BLaER1 (cell line): ENCODE measurements at regions not wholly inside any gene's neighbourhood (a gene's known extent, or its start where the extent isn't known, plus 50 kb on each side); places are given as distances from the start of the nearest gene placed in this dataset.

Source experiments
- H3K27ac ChIP-seq: shearing (Covaris generic); formaldehyde crosslinking; 2 replicates; pipeline ENCODE4 v1.8.1; 2022
- H3K27me3 ChIP-seq: shearing (Covaris generic); formaldehyde crosslinking; 2 replicates; pipeline ENCODE4 v1.8.1; 2022
- H3K36me3 ChIP-seq: shearing (Covaris generic); formaldehyde crosslinking; 2 replicates; pipeline ENCODE4 v1.8.1; 2022
- H3K4me1 ChIP-seq: shearing (Covaris generic); formaldehyde crosslinking; 2 replicates; pipeline ENCODE4 v1.8.1; 2022
- H3K4me2 ChIP-seq: shearing (Covaris generic); formaldehyde crosslinking; 2 replicates; pipeline ENCODE4 v1.8.1; 2022
- H3K4me3 ChIP-seq: shearing (Covaris generic); formaldehyde crosslinking; 2 replicates; pipeline ENCODE4 v1.8.1; 2022
- H3K9ac ChIP-seq: shearing (Covaris generic); formaldehyde crosslinking; 2 replicates; pipeline ENCODE4 v1.8.1; 2022
- H3K9me3 ChIP-seq: shearing (Covaris generic); formaldehyde crosslinking; 2 replicates; pipeline ENCODE4 v1.8.1; 2022
- H4K20me1 ChIP-seq: shearing (Covaris generic); formaldehyde crosslinking; 2 replicates; pipeline ENCODE4 v1.8.1; 2022
- Cebpa-rat ChIP-seq: shearing (Covaris generic); IDR thresholded peaks from 2 replicates; pipeline ENCODE4 v1.8.1; 2022

DNA sequence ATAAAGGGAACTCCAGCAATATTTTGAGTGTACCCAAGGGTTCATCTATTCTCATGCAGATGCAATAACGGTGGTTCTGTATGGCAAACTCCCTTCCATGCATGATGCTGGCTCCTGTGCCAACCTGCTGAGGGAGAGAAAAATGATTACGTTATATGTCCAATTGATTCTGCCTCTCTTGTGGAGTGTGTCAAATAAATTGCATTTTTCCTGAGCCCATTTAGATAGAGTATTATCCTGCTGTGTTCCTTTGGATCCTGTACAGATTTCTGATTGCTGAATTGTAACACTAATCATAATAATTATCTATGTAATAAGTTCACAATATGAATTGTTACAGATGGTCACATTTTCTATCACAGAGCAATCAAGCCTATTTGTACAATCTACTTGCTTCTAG lies 821.7 kb downstream of the C4orf33 start:
- TF ChIP-seq Cebpa-rat = no peak
- Histone ChIP-seq H4K20me1 (no peaks in the 10 kb centered on the region), H3K9ac (no peak overlapping the region), H3K4me1 (peaks cover 17% of the 10 kb centered on the region), H3K27me3 (no peaks in the 10 kb centered on the region), H3K9me3 (no peaks in the 10 kb centered on the region), H3K36me3 (no peaks in the 10 kb centered on the region), H3K4me3 (no peak overlapping the region), H3K4me2 (no peak overlapping the region), H3K27ac (no peak overlapping the region)

DNA sequence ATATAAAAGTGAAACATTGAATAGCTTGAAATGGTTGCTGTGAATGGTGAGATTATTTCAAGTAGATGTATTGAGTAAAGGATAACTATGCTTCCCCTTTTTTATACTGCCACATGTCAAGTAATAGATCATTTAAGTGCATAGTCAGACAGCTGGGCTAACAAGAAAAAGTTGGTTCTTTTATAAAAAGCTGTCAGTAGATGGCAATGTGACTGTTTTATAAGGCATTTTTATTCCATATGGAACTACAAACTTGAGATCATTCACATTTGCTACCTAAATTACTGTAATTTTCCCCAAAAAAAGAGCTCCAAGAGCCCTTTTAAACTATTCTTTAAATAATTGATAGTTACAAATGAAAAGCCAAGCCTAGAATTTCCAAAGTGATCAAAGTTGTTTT lies 831.0 kb downstream of the C4orf33 start:
- no peak overlapping the region for H3K4me3 ChIP-seq
- H3K9me3 ChIP-seq = no peaks in the 10 kb centered on the region
- H3K27ac ChIP-seq = no peak overlapping the region
- H3K4me2 ChIP-seq = no peak overlapping the region
- H3K36me3 ChIP-seq = no peaks in the 10 kb centered on the region
- H4K20me1 ChIP-seq = no peaks in the 10 kb centered on the region
- H3K27me3 ChIP-seq = no peaks in the 10 kb centered on the region
- no peak overlapping the region for H3K9ac ChIP-seq
- H3K4me1 ChIP-seq = 0 out of 2 replicates have a peak, but pooled peaks cover under 1% of the 10 kb centered on the region
- no peak for TF ChIP-seq Cebpa-rat

DNA sequence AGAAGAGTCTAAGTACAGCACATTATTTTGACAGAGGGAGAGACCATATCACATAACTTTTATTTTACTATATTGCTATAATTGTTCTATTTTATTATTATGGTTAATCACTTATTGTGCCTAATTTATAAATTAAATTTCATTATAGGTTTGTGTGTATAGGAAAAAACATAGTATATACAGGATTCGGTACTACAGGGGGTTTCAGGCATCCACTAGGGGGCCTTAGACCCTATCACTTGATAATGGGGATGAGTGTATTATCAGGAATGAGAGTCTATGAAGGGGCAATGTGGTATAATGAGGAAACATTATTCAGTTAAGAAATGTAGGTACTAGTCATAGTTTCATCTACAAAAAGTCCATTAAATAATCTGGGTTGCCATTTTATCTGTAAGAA lies 833.1 kb downstream of the C4orf33 start:
- Histone ChIP-seq H3K27me3 (no peaks in the 10 kb centered on the region), H3K9me3 (no peaks in the 10 kb centered on the region), H3K4me2 (no peak overlapping the region), H3K36me3 (no peaks in the 10 kb centered on the region), H3K9ac (no peak overlapping the region), H3K4me1 (no peaks in the 10 kb centered on the region), H4K20me1 (no peaks in the 10 kb centered on the region), H3K4me3 (no peak overlapping the region), H3K27ac (no peak overlapping the region)
- TF ChIP-seq Cebpa-rat = no peak

DNA sequence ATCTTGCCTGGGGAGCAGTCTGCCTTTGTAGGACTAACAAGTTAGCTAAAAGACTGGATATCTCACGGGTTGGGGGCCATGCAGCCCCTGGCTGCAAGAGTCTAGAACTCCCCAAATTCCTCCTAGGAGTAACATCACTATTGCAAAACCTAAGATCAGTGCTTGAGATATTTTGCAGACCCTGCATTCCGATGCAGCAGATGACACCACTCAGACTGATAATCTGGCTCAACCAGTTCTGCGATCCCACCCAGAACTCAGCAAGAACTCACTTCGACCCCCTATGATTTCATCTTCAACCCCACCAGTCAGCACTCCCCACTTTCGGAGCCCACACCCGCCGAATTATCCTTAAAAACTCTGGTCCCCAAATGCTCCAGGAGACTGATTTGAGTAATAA lies 834.0 kb downstream of the C4orf33 start:
- no peaks in the 10 kb centered on the region for H3K27me3 ChIP-seq
- no peak for TF ChIP-seq Cebpa-rat
- H3K36me3 ChIP-seq = no peaks in the 10 kb centered on the region
- no peak overlapping the region for H3K27ac ChIP-seq
- H4K20me1 ChIP-seq = no peaks in the 10 kb centered on the region
- H3K4me2 ChIP-seq = no peak overlapping the region
- no peaks in the 10 kb centered on the region for H3K9me3 ChIP-seq
- no peak overlapping the region for H3K4me3 ChIP-seq
- H3K4me1 ChIP-seq = no peaks in the 10 kb centered on the region
- H3K9ac ChIP-seq = no peak overlapping the region

DNA sequence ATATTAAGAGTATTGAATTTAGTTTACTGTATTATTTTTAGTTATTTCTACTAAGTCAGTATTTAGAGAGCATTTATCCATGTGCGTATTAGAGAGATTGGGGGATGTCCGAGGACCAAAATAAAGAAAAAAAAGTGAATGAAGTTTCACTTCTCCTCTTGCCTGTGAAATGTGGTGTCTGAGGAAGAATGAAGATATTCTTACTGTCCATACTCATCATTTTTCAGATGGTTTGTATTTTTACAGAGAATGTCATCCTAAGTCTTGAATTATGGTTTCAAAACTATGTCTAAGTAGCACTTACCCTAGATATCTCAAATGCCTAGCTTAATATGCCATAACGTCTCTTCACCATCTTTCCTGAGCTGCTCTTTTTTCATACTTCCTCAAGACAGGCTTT lies 854.3 kb downstream of the C4orf33 start:
- no peaks in the 10 kb centered on the region for H3K27me3 ChIP-seq
- no peak overlapping the region for H3K4me3 ChIP-seq
- no peaks in the 10 kb centered on the region for H3K9me3 ChIP-seq
- H3K4me2 ChIP-seq = no peak overlapping the region
- no peak for TF ChIP-seq Cebpa-rat
- no peaks in the 10 kb centered on the region for H3K4me1 ChIP-seq
- no peak overlapping the region for H3K27ac ChIP-seq
- no peak overlapping the region for H3K9ac ChIP-seq
- H4K20me1 ChIP-seq = no peaks in the 10 kb centered on the region
- H3K36me3 ChIP-seq = no peaks in the 10 kb centered on the region

DNA sequence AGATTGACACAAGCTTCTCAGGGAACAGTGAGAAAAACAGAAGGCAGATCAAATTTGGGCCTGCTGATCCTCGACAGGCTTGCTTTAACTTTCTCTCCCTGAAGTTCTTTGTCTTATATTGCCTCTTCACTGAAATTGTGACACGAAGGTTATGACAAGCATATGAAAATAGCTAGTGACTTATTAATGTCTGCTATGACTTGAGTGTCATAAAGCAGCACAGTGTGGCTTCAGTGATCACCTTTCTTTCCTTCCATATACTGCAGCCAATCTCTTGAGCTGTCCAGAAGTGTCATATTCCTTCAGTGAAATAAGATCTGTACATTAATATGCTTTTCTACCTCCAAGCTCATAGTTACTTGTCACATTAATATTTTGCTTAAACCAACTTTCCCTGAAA lies 870.2 kb downstream of the C4orf33 start:
- TF ChIP-seq Cebpa-rat = no peak
- no peak overlapping the region for H3K27ac ChIP-seq
- H3K4me2 ChIP-seq = no peak overlapping the region
- no peaks in the 10 kb centered on the region for H3K36me3 ChIP-seq
- H3K4me1 ChIP-seq = no peaks in the 10 kb centered on the region
- no peaks in the 10 kb centered on the region for H4K20me1 ChIP-seq
- no peak overlapping the region for H3K4me3 ChIP-seq
- H3K9ac ChIP-seq = no peak overlapping the region
- no peaks in the 10 kb centered on the region for H3K27me3 ChIP-seq
- H3K9me3 ChIP-seq = no peaks in the 10 kb centered on the region

- Histone ChIP-seq H3K27ac (no peak overlapping the region), H3K4me2 (no peak overlapping the region), H4K20me1 (no peaks in the 10 kb centered on the region), H3K4me1 (no peaks in the 10 kb centered on the region), H3K9me3 (no peaks in the 10 kb centered on the region), H3K36me3 (no peaks in the 10 kb centered on the region), H3K9ac (no peak overlapping the region), H3K27me3 (no peaks in the 10 kb centered on the region), H3K4me3 (no peak overlapping the region)
- no peak for TF ChIP-seq Cebpa-rat
Measured at GRCh38 chr4:129968366-129968765, 872.4 kb downstream of the C4orf33 start.

DNA sequence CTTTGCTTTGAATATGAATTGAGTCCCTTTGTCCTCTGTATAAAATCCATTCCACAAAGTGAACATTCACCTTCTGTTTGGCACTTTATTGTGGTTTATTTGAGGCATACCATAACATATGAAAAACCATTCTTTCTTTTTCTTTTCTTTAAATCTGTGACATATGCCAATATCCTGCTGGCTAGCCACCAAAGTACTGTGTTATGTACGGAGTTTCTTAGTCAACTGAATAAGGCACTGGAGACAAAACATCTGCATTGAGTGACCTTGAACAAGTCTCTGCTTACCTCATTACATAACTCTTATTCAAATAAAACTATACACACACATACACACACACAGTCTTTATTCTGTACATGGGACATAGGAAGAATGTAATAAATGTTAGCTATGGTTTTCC lies 872.8 kb downstream of the C4orf33 start:
- no peak overlapping the region for H3K9ac ChIP-seq
- no peaks in the 10 kb centered on the region for H3K4me1 ChIP-seq

DNA sequence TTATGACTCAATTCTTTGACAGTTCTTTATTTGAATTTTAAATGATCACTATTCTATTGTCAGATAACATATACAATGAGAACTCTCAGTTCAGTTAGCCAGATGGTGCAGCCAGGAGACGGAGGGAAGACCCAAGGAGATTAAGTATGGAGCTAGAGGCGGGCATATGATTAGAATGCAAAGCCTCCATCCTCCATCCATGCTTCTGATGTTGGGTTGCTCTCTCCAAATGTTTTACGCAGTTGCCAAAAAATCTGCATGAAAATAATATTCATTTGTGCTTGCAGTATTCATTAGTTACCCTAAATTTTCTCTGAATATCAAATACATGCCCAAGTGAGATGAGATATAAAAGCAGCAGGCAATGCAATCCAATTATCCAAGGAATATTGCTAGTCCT lies 874.8 kb downstream of the C4orf33 start:
- no peaks in the 10 kb centered on the region for H4K20me1 ChIP-seq
- H3K27me3 ChIP-seq = no peaks in the 10 kb centered on the region
- no peak overlapping the region for H3K27ac ChIP-seq
- H3K9ac ChIP-seq = no peak overlapping the region
- no peak overlapping the region for H3K4me3 ChIP-seq
- no peak overlapping the region for H3K4me2 ChIP-seq
- no peaks in the 10 kb centered on the region for H3K4me1 ChIP-seq
- TF ChIP-seq Cebpa-rat = no peak
- H3K36me3 ChIP-seq = no peaks in the 10 kb centered on the region
- no peaks in the 10 kb centered on the region for H3K9me3 ChIP-seq

More for the DNA sequence above, 872.8 kb downstream of the C4orf33 start:
- Histone ChIP-seq H3K4me2 (no peak overlapping the region), H3K9me3 (no peaks in the 10 kb centered on the region), H3K4me3 (no peak overlapping the region), H3K27me3 (no peaks in the 10 kb centered on the region), H4K20me1 (no peaks in the 10 kb centered on the region), H3K27ac (no peak overlapping the region), H3K36me3 (no peaks in the 10 kb centered on the region)
- TF ChIP-seq Cebpa-rat = no peak

DNA sequence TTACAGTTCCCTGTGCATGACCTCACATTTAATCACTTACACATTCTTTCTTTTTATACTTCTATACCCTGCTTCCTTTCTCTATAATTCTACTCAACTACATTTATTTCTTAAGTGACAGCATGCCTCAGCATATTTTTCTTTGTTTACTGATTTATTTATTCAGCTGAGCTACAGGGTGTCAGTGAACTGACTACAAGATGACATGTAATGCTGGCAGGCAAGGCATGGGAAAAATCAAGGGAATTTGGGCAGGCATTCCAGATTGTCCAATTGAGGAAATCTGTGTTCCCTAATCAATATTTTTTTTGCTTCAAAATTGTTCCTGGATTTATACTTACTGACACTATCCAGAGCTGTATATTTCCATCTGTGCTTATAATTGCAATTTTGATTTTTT lies 875.5 kb downstream of the C4orf33 start:
- no peaks in the 10 kb centered on the region for H3K9me3 ChIP-seq
- no peaks in the 10 kb centered on the region for H3K36me3 ChIP-seq
- TF ChIP-seq Cebpa-rat = no peak
- no peaks in the 10 kb centered on the region for H3K4me1 ChIP-seq
- H4K20me1 ChIP-seq = no peaks in the 10 kb centered on the region
- H3K4me3 ChIP-seq = no peak overlapping the region
- no peak overlapping the region for H3K4me2 ChIP-seq
- no peak overlapping the region for H3K27ac ChIP-seq
- no peaks in the 10 kb centered on the region for H3K27me3 ChIP-seq
- H3K9ac ChIP-seq = no peak overlapping the region

DNA sequence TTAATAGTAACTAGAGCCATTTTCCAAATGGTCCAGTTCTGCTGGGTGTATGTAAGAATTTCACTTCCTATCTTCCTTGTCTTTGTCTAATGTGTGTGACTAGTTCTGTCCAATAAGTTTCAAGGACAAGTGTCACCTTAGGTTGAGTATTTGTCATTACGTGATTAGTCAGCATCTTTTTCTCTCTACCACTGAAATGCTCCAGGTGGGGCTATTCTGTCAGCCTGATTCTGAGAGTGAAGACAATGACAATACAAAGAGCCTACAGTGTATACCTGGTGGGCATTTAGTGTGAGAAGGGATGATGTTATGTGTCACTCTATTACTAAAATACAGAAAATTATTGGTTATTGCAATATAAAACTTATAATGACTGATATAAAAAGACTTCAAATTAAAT lies 876.3 kb downstream of the C4orf33 start:
- no peak overlapping the region for H3K4me2 ChIP-seq
- H3K36me3 ChIP-seq = no peaks in the 10 kb centered on the region
- no peak overlapping the region for H3K9ac ChIP-seq
- H3K27ac ChIP-seq = no peak overlapping the region
- no peaks in the 10 kb centered on the region for H3K9me3 ChIP-seq
- H3K4me3 ChIP-seq = no peak overlapping the region
- no peak for TF ChIP-seq Cebpa-rat
- H3K27me3 ChIP-seq = no peaks in the 10 kb centered on the region
- no peaks in the 10 kb centered on the region for H3K4me1 ChIP-seq
- no peaks in the 10 kb centered on the region for H4K20me1 ChIP-seq
